CD4-positive, alpha-beta T cell treated with Interferon alpha-2 for 1 hour (primary cell): ENCODE measurements at regions not wholly inside any gene's neighbourhood (a gene's known extent, or its start where the extent isn't known, plus 50 kb on each side); places are given as distances from the start of the nearest gene placed in this dataset.

ENCODE experiments used
- DNase-seq, 2 donors: peaks; one replicate each; pipeline ENCODE4 v3.0.0-alpha.2; 2020 to 2022

- no peak for DNase-seq
Observed at GRCh38 chr4:137193564-137193963, 338.7 kb downstream of the PCDH18 start.

GRCh38 chr4:137181293-137181899, 350.9 kb downstream of the PCDH18 start:
- DNase-seq: no peak

GRCh38 chr4:137180349-137180748, 351.9 kb downstream of the PCDH18 start:
- no peak for DNase-seq

- no peak for DNase-seq
Observed at GRCh38 chr4:137156807-137157206, 375.5 kb downstream of the PCDH18 start.

GRCh38 chr4:137156054-137156453, 376.2 kb downstream of the PCDH18 start:
- no peak for DNase-seq

- DNase-seq: no peak
Observed at GRCh38 chr4:137131201-137131600, 401.1 kb downstream of the PCDH18 start.

GRCh38 chr4:137129845-137130244, 402.4 kb downstream of the PCDH18 start:
- no peak for DNase-seq

GRCh38 chr4:137129441-137129840, 402.9 kb downstream of the PCDH18 start:
- DNase-seq: no peak

- DNase-seq: no peak
Observed at GRCh38 chr4:137125011-137125410, 407.3 kb downstream of the PCDH18 start.

GRCh38 chr4:137124278-137124932, 407.9 kb downstream of the PCDH18 start:
- DNase-seq: no peak

GRCh38 chr4:137122876-137123275, 409.4 kb downstream of the PCDH18 start:
- no peak for DNase-seq

- DNase-seq: no peak
Observed at GRCh38 chr4:137116144-137116543, 416.1 kb downstream of the PCDH18 start.

GRCh38 chr4:137106733-137107132, 425.6 kb downstream of the PCDH18 start:
- DNase-seq: no peak

GRCh38 chr4:137106287-137106686, 426.0 kb downstream of the PCDH18 start:
- DNase-seq: no peak

GRCh38 chr4:137090951-137091350, 441.3 kb downstream of the PCDH18 start:
- no peak for DNase-seq

GRCh38 chr4:137083571-137084135, 448.6 kb downstream of the PCDH18 start:
- DNase-seq: no peak

GRCh38 chr4:137082061-137082460, 450.2 kb downstream of the PCDH18 start:
- no peak for DNase-seq

- no peak for DNase-seq
Observed at GRCh38 chr4:137076908-137077307, 455.4 kb downstream of the PCDH18 start.

GRCh38 chr4:137075586-137075985, 456.7 kb downstream of the PCDH18 start:
- DNase-seq: no peak

- DNase-seq: no peak
Observed at GRCh38 chr4:137070614-137071013, 461.7 kb downstream of the PCDH18 start.

- DNase-seq: no peak
Observed at GRCh38 chr4:137069473-137069872, 462.8 kb downstream of the PCDH18 start.

- DNase-seq: no peak
Observed at GRCh38 chr4:137067735-137068134, 464.6 kb downstream of the PCDH18 start.

- DNase-seq: no peak
Observed at GRCh38 chr4:137065311-137065710, 467.0 kb downstream of the PCDH18 start.

GRCh38 chr4:137063961-137064360, 468.3 kb downstream of the PCDH18 start:
- no peak for DNase-seq

- no peak for DNase-seq
Observed at GRCh38 chr4:137043184-137043583, 489.1 kb downstream of the PCDH18 start.
